Embryonic facial prominence (tissue), 1 donor: ENCODE measurements at regions not wholly inside any gene's neighbourhood (a gene's known extent, or its start where the extent isn't known, plus 50 kb on each side); places are given as distances from the start of the nearest gene placed in this dataset.

ENCODE experiments used
- DNase-seq: peaks from one replicate; pipeline ENCODE4 v3.0.0-alpha.2; 2016; ENCODE audit errors: extremely low spot score

- DNase-seq, result no peak
Measured at GRCh38 chr15:94057305-94057704, 174.1 kb upstream of the MCTP2 start.

- no peak for DNase-seq
Measured at GRCh38 chr15:94056314-94056713, 175.0 kb upstream of the MCTP2 start.

- DNase-seq, result no peak
Measured at GRCh38 chr15:94053626-94054025, 177.7 kb upstream of the MCTP2 start.

GRCh38 chr15:94052711-94053110, 178.7 kb upstream of the MCTP2 start:
- DNase-seq, result no peak

- no peak for DNase-seq
Measured at GRCh38 chr15:94047566-94047965, 183.8 kb upstream of the MCTP2 start.

- DNase-seq, result no peak
Measured at GRCh38 chr15:94042180-94042928, 189.0 kb upstream of the MCTP2 start.

- DNase-seq, result no peak
Measured at GRCh38 chr15:94041746-94042145, 189.6 kb upstream of the MCTP2 start.

GRCh38 chr15:94040541-94041248, 190.7 kb upstream of the MCTP2 start:
- no peak for DNase-seq

- no peak for DNase-seq
Measured at GRCh38 chr15:94036156-94036555, 195.2 kb upstream of the MCTP2 start.

- DNase-seq, result no peak
Measured at GRCh38 chr15:94033683-94034020, 197.7 kb upstream of the MCTP2 start.

GRCh38 chr15:94033014-94033682, 198.2 kb upstream of the MCTP2 start:
- no peak for DNase-seq

- no peak for DNase-seq
Measured at GRCh38 chr15:94032571-94032970, 198.8 kb upstream of the MCTP2 start.

GRCh38 chr15:94031072-94031471, 200.3 kb upstream of the MCTP2 start:
- no peak for DNase-seq

- DNase-seq, result no peak
Measured at GRCh38 chr15:94029495-94029894, 201.9 kb upstream of the MCTP2 start.

GRCh38 chr15:94028809-94029208, 202.6 kb upstream of the MCTP2 start:
- DNase-seq, result no peak

GRCh38 chr15:94028121-94028520, 203.2 kb upstream of the MCTP2 start:
- no peak for DNase-seq

- DNase-seq, result no peak
Measured at GRCh38 chr15:94027581-94027980, 203.8 kb upstream of the MCTP2 start.

- DNase-seq, result no peak
Measured at GRCh38 chr15:94026458-94027304, 204.7 kb upstream of the MCTP2 start.

- no peak for DNase-seq
Measured at GRCh38 chr15:94023531-94023930, 207.8 kb upstream of the MCTP2 start.

GRCh38 chr15:94021621-94022320, 209.6 kb upstream of the MCTP2 start:
- DNase-seq, result no peak

GRCh38 chr15:94019062-94019461, 212.3 kb upstream of the MCTP2 start:
- no peak for DNase-seq
